Central memory CD8-positive, alpha-beta T cell (primary cell): ENCODE measurements at regions not wholly inside any gene's neighbourhood (a gene's known extent, or its start where the extent isn't known, plus 50 kb on each side); places are given as distances from the start of the nearest gene placed in this dataset.
"Not testable (repeated sequence)": the region's sequence is repeated elsewhere in the genome, so short reads cannot be mapped to it uniquely, and the experiment has no call there.

Experiments used
- ATAC-seq: fragments of 150-1000 bp; cut with Tn5 transposase; replicated peaks from 2 replicates; pipeline ENCODE4 v1.10.0; 2022; ENCODE audit warnings: mild to moderate bottlenecking, moderate FRiP score, moderate number of reproducible peaks; ENCODE audit not compliant: poor library complexity, severe bottlenecking; ENCODE audit errors: extremely low read depth
- DNase-seq, 2 donors: peaks; one replicate each; pipeline ENCODE4 v3.0.0; 2021; ENCODE audit warnings: low spot score in 2 of 2
- H3K27ac Mint-ChIP-seq: one replicate; pipeline ENCODE4 v1.8.0; 2022; ENCODE audit warnings: low read depth, mild to moderate bottlenecking, moderate library complexity, mixed read lengths
- H3K27me3 Mint-ChIP-seq: one replicate; pipeline ENCODE4 v1.8.0; 2022; ENCODE audit warnings: mixed read lengths
- H3K36me3 Mint-ChIP-seq: one replicate; pipeline ENCODE4 v1.8.0; 2022; ENCODE audit warnings: mild to moderate bottlenecking, moderate library complexity, mixed read lengths; ENCODE audit not compliant: insufficient read depth
- H3K4me1 Mint-ChIP-seq: one replicate; pipeline ENCODE4 v1.8.0; 2022; ENCODE audit warnings: mixed read lengths
- H3K4me3 Mint-ChIP-seq: one replicate; pipeline ENCODE4 v1.8.0; 2022; ENCODE audit warnings: mild to moderate bottlenecking, moderate library complexity, mixed read lengths
- H3K9me3 Mint-ChIP-seq: one replicate; pipeline ENCODE4 v1.8.0; 2022; ENCODE audit warnings: mixed read lengths

- Mint-ChIP-seq H3K27me3 (no peaks in the 10 kb centered on the region), H3K27ac (peak overlapping the region; percentile 3), H3K9me3 (no peaks in the 10 kb centered on the region), H3K4me1 (peaks cover 17% of the 10 kb centered on the region), H3K4me3 (no peak overlapping the region), H3K36me3 (peaks cover 2% of the 10 kb centered on the region)
- no peak for DNase-seq
- ATAC-seq = no peak
These were observed 151.3 kb upstream of the JADE1 start for GRCh38 chr4:128658214-128658631.

GRCh38 chr4:128657638-128658037 lies 151.9 kb upstream of the JADE1 start:
- Mint-ChIP-seq H3K9me3 (no peaks in the 10 kb centered on the region), H3K36me3 (peaks cover 2% of the 10 kb centered on the region), H3K4me1 (peaks cover 12% of the 10 kb centered on the region), H3K27me3 (no peaks in the 10 kb centered on the region), H3K4me3 (no peak overlapping the region), H3K27ac (peak overlapping the region; percentile 3)
- DNase-seq (no peak), ATAC-seq (no peak)

- Mint-ChIP-seq H3K27me3 (no peaks in the 10 kb centered on the region), H3K4me3 (no peak overlapping the region), H3K9me3 (no peaks in the 10 kb centered on the region), H3K36me3 (peaks cover 2% of the 10 kb centered on the region), H3K4me1 (peaks cover 12% of the 10 kb centered on the region), H3K27ac (no peak overlapping the region)
- DNase-seq = no peak
- ATAC-seq = no peak
These were observed 155.0 kb upstream of the JADE1 start for GRCh38 chr4:128654465-128654864.

GRCh38 chr4:128653527-128654444 lies 155.7 kb upstream of the JADE1 start:
- no peak for DNase-seq
- Mint-ChIP-seq H3K27ac (no peak overlapping the region), H3K9me3 (no peaks in the 10 kb centered on the region), H3K4me1 (peaks cover 12% of the 10 kb centered on the region), H3K27me3 (no peaks in the 10 kb centered on the region), H3K4me3 (no peak overlapping the region), H3K36me3 (peaks cover 2% of the 10 kb centered on the region)
- no peak for ATAC-seq

GRCh38 chr4:128649575-128650205 lies 159.8 kb upstream of the JADE1 start:
- ATAC-seq (no peak), DNase-seq (no peak)
- Mint-ChIP-seq H3K27me3 (no peaks in the 10 kb centered on the region), H3K27ac (no peak overlapping the region), H3K36me3 (no peaks in the 10 kb centered on the region), H3K9me3 (no peaks in the 10 kb centered on the region), H3K4me1 (no peaks in the 10 kb centered on the region), H3K4me3 (no peak overlapping the region)

- Mint-ChIP-seq H3K36me3 (no peaks in the 10 kb centered on the region), H3K27me3 (no peaks in the 10 kb centered on the region), H3K4me3 (no peak overlapping the region), H3K4me1 (no peaks in the 10 kb centered on the region), H3K9me3 (no peaks in the 10 kb centered on the region), H3K27ac (no peak overlapping the region)
- no peak for DNase-seq
- no peak for ATAC-seq
These were observed 160.3 kb upstream of the JADE1 start for GRCh38 chr4:128649161-128649560.

GRCh38 chr4:128648021-128648420 lies 161.5 kb upstream of the JADE1 start:
- H3K4me3 Mint-ChIP-seq = no peak overlapping the region
- H3K4me1 Mint-ChIP-seq = no peaks in the 10 kb centered on the region
- no peak overlapping the region for H3K27ac Mint-ChIP-seq
- ATAC-seq (no peak), DNase-seq (no peak)
- H3K27me3 Mint-ChIP-seq = no peaks in the 10 kb centered on the region
- no peaks in the 10 kb centered on the region for H3K9me3 Mint-ChIP-seq
- no peaks in the 10 kb centered on the region for H3K36me3 Mint-ChIP-seq

- ATAC-seq, H3K4me3 Mint-ChIP-seq, H3K4me1 Mint-ChIP-seq, H3K27ac Mint-ChIP-seq, H3K9me3 Mint-ChIP-seq, H3K27me3 Mint-ChIP-seq, H3K36me3 Mint-ChIP-seq, DNase-seq: not testable (repeated sequence)
These were observed 162.6 kb upstream of the JADE1 start for GRCh38 chr4:128646893-128647292.

GRCh38 chr4:128644693-128645654 lies 164.5 kb upstream of the JADE1 start:
- not testable (repeated sequence) for H3K4me3 Mint-ChIP-seq, H3K4me1 Mint-ChIP-seq, DNase-seq, H3K27ac Mint-ChIP-seq, ATAC-seq, H3K9me3 Mint-ChIP-seq, H3K27me3 Mint-ChIP-seq, H3K36me3 Mint-ChIP-seq

GRCh38 chr4:128644107-128644506 lies 165.4 kb upstream of the JADE1 start:
- not testable (repeated sequence) for H3K9me3 Mint-ChIP-seq, DNase-seq, ATAC-seq, H3K4me1 Mint-ChIP-seq, H3K27me3 Mint-ChIP-seq, H3K27ac Mint-ChIP-seq, H3K4me3 Mint-ChIP-seq, H3K36me3 Mint-ChIP-seq

GRCh38 chr4:128641566-128641965 lies 167.9 kb upstream of the JADE1 start:
- H3K27ac Mint-ChIP-seq = peak overlapping the region; percentile 13
- DNase-seq, H3K4me3 Mint-ChIP-seq, H3K9me3 Mint-ChIP-seq, H3K4me1 Mint-ChIP-seq, H3K27me3 Mint-ChIP-seq, H3K36me3 Mint-ChIP-seq, ATAC-seq: not testable (repeated sequence)

- Mint-ChIP-seq H3K9me3 (no peaks in the 10 kb centered on the region), H3K4me3 (no peak overlapping the region), H3K27me3 (no peaks in the 10 kb centered on the region), H3K4me1 (no peaks in the 10 kb centered on the region), H3K27ac (peak overlapping the region; percentile 26), H3K36me3 (no peaks in the 10 kb centered on the region)
- ATAC-seq = no peak
- DNase-seq = no peak
These were observed 169.8 kb upstream of the JADE1 start for GRCh38 chr4:128639541-128640270.
